A673 (cell line): ENCODE measurements at regions not wholly inside any gene's neighbourhood (a gene's known extent, or its start where the extent isn't known, plus 50 kb on each side); places are given as distances from the start of the nearest gene placed in this dataset.

ENCODE experiments used
- EZH2 ChIP-seq: fragments of 200-600 bp; sonication (generic); IDR thresholded peaks from 2 replicates; pipeline ENCODE4 v1.6.1; 2017; ENCODE audit warnings: borderline replicate concordance, low read depth, mild to moderate bottlenecking, mixed read lengths, antibody characterized with exemption, low read length; ENCODE audit not compliant: poor library complexity, severe bottlenecking
- TF ChIP-seq, protein P1 (sequence below): fragments of 300-800, 200-600 bp; sonication (generic); conservative IDR thresholded peaks from 2 replicates; pipeline ENCODE4 v1.5.1; 2017; ENCODE audit warnings: low read depth, mild to moderate bottlenecking, antibody characterized with exemption, low read length, moderate library complexity, mixed read lengths

DNA sequence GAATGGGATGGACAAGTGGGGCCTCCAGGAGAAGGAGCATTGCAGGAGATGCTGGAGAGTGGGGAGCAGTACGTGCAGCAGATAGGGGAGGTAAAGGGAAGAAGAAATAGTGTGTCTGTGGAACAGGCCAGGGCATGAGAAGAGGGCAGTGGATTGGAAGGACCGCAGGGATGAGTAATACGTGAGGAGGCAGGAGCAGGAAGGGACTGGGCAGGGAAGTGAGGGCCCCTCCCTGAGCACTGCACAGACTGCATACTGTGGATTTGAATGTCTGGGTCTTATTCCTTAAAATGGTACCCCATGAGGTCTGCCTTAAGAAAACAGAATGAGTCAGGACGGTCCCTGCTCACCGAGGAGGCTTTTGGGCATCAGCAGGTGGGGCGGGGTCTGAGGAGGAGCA lies 210.0 kb upstream of the NDN start:
- TF ChIP-seq, protein P1, sequence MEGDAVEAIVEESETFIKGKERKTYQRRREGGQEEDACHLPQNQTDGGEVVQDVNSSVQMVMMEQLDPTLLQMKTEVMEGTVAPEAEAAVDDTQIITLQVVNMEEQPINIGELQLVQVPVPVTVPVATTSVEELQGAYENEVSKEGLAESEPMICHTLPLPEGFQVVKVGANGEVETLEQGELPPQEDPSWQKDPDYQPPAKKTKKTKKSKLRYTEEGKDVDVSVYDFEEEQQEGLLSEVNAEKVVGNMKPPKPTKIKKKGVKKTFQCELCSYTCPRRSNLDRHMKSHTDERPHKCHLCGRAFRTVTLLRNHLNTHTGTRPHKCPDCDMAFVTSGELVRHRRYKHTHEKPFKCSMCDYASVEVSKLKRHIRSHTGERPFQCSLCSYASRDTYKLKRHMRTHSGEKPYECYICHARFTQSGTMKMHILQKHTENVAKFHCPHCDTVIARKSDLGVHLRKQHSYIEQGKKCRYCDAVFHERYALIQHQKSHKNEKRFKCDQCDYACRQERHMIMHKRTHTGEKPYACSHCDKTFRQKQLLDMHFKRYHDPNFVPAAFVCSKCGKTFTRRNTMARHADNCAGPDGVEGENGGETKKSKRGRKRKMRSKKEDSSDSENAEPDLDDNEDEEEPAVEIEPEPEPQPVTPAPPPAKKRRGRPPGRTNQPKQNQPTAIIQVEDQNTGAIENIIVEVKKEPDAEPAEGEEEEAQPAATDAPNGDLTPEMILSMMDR = no peak
- TF ChIP-seq EZH2 = no peak
